DOHH2 (cell line): ENCODE measurements at regions not wholly inside any gene's neighbourhood (a gene's known extent, or its start where the extent isn't known, plus 50 kb on each side); places are given as distances from the start of the nearest gene placed in this dataset.

Source experiments
- H3F3A ChIP-seq: fragments of 200-600 bp; sonication (generic), shearing (Covaris generic); 2 replicates; pipeline ENCODE4 v1.6.0; 2016; ENCODE audit warnings: antibody characterized with exemption, mild to moderate bottlenecking; ENCODE audit not compliant: control insufficient read depth, insufficient read depth
- H3K27ac ChIP-seq: fragments of 200-600 bp; sonication (generic); 2 replicates; pipeline ENCODE4 v1.5.1; 2014; ENCODE audit warnings: low read depth, mild to moderate bottlenecking, low read length, moderate library complexity
- H3K27me3 ChIP-seq: fragments of 200-600 bp; sonication (generic); 2 replicates; pipeline ENCODE4 v1.6.1; 2014; ENCODE audit warnings: mild to moderate bottlenecking, low read length, mixed read lengths; ENCODE audit not compliant: control insufficient read depth
- H3K36me3 ChIP-seq: fragments of 200-600 bp; sonication (generic); 2 replicates; pipeline ENCODE4 v1.6.1; 2014; ENCODE audit warnings: mild to moderate bottlenecking, low read length, moderate library complexity, mixed read lengths; ENCODE audit not compliant: control insufficient read depth
- H3K4me1 ChIP-seq: fragments of 200-600 bp; sonication (generic); 2 replicates; pipeline ENCODE4 v1.6.1; 2014; ENCODE audit warnings: mild to moderate bottlenecking, low read length, mixed read lengths; ENCODE audit not compliant: control insufficient read depth
- H3K4me2 ChIP-seq: fragments of 200-600 bp; sonication (generic); 2 replicates; pipeline ENCODE4 v1.6.0; 2014; ENCODE audit warnings: mild to moderate bottlenecking, low read length, moderate library complexity
- H3K4me3 ChIP-seq: fragments of 200-600 bp; sonication (generic); 2 replicates; pipeline ENCODE4 v1.5.1; 2014; ENCODE audit warnings: mild to moderate bottlenecking, low read length, mixed read lengths
- H3K79me2 ChIP-seq: fragments of 200-600 bp; sonication (generic); 2 replicates; pipeline ENCODE4 v1.6.1; 2014; ENCODE audit warnings: mild to moderate bottlenecking, low read length, mixed read lengths; ENCODE audit not compliant: control insufficient read depth
- H3K9me2 ChIP-seq: fragments of 200-600 bp; sonication (generic); replicated peaks from 2 replicates; pipeline ENCODE4 v1.6.1; 2014; ENCODE audit warnings: mild to moderate bottlenecking, low read length, mixed read lengths; ENCODE audit not compliant: control insufficient read depth
- H3K9me3 ChIP-seq: fragments of 200-600 bp; sonication (generic); 2 replicates; pipeline ENCODE4 v1.6.1; 2014; ENCODE audit warnings: antibody characterized with exemption, low read length, mixed read lengths; ENCODE audit not compliant: control insufficient read depth, insufficient read depth
- H4K20me1 ChIP-seq: fragments of 200-600 bp; sonication (generic); 2 replicates; pipeline ENCODE4 v1.6.0; 2014; ENCODE audit warnings: low read depth, mild to moderate bottlenecking, antibody characterized with exemption, low read length, moderate library complexity; ENCODE audit not compliant: control insufficient read depth, insufficient read depth
- EZH2phosphoT487 ChIP-seq: fragments of 200-600 bp; sonication (generic); IDR thresholded peaks from 2 replicates; pipeline ENCODE4 v1.6.1; 2017; ENCODE audit warnings: borderline replicate concordance, mild to moderate bottlenecking, antibody characterized with exemption, low read length, moderate library complexity, mixed read lengths
- TF ChIP-seq, protein P1 (sequence below): fragments of 200-600 bp; sonication (generic); IDR thresholded peaks from one replicate; pipeline ENCODE4 v1.5.1; 2014; ENCODE audit warnings: antibody characterized with exemption, mild to moderate bottlenecking, low read depth, low read length; ENCODE audit not compliant: poor library complexity, severe bottlenecking

DNA sequence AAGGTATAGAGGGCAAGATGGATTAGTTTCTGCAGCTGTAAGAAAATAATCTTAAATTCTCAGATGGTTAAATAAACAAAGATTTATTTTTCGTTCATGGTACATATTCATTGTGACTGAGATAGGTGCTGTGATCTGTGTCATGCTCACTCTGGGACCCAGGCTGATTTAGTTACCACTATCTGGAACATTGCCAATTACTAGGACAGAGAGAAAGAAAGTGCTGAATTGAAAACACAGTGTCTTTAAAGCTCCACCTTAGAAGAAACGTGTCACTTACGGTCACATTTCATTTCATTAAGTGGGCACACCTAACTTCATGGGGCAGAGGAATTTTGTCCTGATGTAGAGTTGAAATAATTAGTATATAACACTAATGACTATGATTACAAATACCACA is 430.0 kb downstream of the CCDC91 start:
- H3K27ac ChIP-seq, result no peak overlapping the region
- H3K4me1 ChIP-seq, result no peaks in the 10 kb centered on the region
- TF ChIP-seq, protein P1, sequence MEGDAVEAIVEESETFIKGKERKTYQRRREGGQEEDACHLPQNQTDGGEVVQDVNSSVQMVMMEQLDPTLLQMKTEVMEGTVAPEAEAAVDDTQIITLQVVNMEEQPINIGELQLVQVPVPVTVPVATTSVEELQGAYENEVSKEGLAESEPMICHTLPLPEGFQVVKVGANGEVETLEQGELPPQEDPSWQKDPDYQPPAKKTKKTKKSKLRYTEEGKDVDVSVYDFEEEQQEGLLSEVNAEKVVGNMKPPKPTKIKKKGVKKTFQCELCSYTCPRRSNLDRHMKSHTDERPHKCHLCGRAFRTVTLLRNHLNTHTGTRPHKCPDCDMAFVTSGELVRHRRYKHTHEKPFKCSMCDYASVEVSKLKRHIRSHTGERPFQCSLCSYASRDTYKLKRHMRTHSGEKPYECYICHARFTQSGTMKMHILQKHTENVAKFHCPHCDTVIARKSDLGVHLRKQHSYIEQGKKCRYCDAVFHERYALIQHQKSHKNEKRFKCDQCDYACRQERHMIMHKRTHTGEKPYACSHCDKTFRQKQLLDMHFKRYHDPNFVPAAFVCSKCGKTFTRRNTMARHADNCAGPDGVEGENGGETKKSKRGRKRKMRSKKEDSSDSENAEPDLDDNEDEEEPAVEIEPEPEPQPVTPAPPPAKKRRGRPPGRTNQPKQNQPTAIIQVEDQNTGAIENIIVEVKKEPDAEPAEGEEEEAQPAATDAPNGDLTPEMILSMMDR, result no peak
- TF ChIP-seq EZH2phosphoT487, result no peak
- H3K9me3 ChIP-seq, result no peaks in the 10 kb centered on the region
- no peaks in the 10 kb centered on the region for H4K20me1 ChIP-seq
- H3K4me3 ChIP-seq, result no peak overlapping the region
- no peaks in the 10 kb centered on the region for H3K36me3 ChIP-seq
- H3K4me2 ChIP-seq, result no peak overlapping the region
- no peaks in the 10 kb centered on the region for H3K79me2 ChIP-seq
- H3K27me3 ChIP-seq, result no peaks in the 10 kb centered on the region
- no peaks in the 10 kb centered on the region for H3F3A ChIP-seq
- H3K9me2 ChIP-seq, result no peaks in the 10 kb centered on the region

DNA sequence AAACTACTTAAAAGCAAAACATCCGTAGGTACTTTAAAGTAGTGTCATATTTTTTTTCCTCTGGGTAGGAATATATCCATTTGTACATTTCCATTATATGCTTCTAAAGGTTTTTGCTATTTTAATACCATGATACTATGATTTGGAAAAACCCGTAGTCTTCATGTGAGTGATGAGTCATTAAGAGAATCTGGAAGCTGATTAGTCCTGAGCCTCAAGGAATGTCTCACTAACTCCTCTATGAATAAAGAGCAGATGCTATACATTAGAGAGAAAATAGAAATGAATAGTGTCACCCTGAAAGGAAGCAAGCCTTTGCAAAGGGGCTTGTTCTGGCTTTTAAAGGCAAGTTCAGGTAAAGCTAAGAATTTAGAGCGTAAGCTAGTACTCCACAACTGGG is 432.1 kb downstream of the CCDC91 start:
- no peak overlapping the region for H3K27ac ChIP-seq
- H3K4me2 ChIP-seq, result no peak overlapping the region
- no peaks in the 10 kb centered on the region for H3K9me3 ChIP-seq
- H3K36me3 ChIP-seq, result no peaks in the 10 kb centered on the region
- TF ChIP-seq, protein P1, result no peak
- no peak for TF ChIP-seq EZH2phosphoT487
- no peaks in the 10 kb centered on the region for H3F3A ChIP-seq
- H3K9me2 ChIP-seq, result no peaks in the 10 kb centered on the region
- no peak overlapping the region for H3K4me3 ChIP-seq
- no peaks in the 10 kb centered on the region for H3K4me1 ChIP-seq
- no peaks in the 10 kb centered on the region for H3K79me2 ChIP-seq
- no peaks in the 10 kb centered on the region for H3K27me3 ChIP-seq
- no peaks in the 10 kb centered on the region for H4K20me1 ChIP-seq

DNA sequence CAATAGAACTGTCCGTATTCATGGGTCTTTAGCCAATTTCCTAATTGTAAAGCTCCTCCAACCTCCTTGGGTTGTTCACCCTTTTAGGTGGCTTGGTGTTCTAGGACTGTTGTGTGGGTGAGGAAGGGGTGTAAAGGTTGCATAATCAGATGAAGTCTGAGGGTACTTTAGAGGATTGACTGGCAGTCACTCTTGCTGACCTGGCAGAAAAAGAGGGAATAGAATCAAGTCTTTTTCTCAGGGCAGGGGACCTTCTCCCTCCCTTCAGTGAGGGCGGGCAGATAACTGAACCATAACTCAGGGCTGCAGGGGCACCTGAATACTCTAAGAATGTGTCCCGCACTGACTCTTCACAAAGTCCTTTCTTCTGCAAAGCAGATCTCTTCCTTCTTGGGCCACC is 436.2 kb downstream of the CCDC91 start:
- no peak overlapping the region for H3K27ac ChIP-seq
- H3K79me2 ChIP-seq, result no peaks in the 10 kb centered on the region
- H3F3A ChIP-seq, result no peaks in the 10 kb centered on the region
- H3K4me2 ChIP-seq, result no peak overlapping the region
- no peaks in the 10 kb centered on the region for H3K9me2 ChIP-seq
- H3K4me1 ChIP-seq, result no peaks in the 10 kb centered on the region
- no peaks in the 10 kb centered on the region for H4K20me1 ChIP-seq
- H3K36me3 ChIP-seq, result no peaks in the 10 kb centered on the region
- TF ChIP-seq, protein P1, result no peak
- no peak for TF ChIP-seq EZH2phosphoT487
- no peaks in the 10 kb centered on the region for H3K9me3 ChIP-seq
- no peak overlapping the region for H3K4me3 ChIP-seq
- H3K27me3 ChIP-seq, result no peaks in the 10 kb centered on the region

DNA sequence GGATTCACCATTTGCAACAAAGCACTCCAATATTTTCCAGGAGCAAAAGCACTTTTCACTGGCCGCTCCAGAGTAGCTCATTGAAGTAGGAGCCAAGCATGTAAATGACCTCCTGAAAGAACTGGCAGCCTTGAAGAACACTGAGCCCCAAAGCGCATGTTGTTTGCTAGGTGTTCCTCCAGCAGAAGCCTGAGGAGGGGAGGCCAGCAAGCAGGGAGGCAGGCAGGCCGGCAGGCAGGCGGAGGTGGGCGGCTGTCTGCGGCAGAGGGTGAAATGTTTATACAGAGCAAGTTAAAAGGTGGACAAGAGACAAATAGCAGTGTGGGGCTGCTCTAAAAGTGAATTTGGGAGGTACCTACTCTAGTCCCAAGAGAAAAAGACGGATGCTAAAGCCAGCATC is 439.4 kb downstream of the CCDC91 start:
- H3F3A ChIP-seq, result no peaks in the 10 kb centered on the region
- no peaks in the 10 kb centered on the region for H3K36me3 ChIP-seq
- no peak for TF ChIP-seq EZH2phosphoT487
- TF ChIP-seq, protein P1, result no peak
- no peak overlapping the region for H3K4me3 ChIP-seq
- H3K4me1 ChIP-seq, result no peaks in the 10 kb centered on the region
- no peak overlapping the region for H3K27ac ChIP-seq
- no peak overlapping the region for H3K4me2 ChIP-seq
- H4K20me1 ChIP-seq, result no peaks in the 10 kb centered on the region
- no peaks in the 10 kb centered on the region for H3K79me2 ChIP-seq
- no peaks in the 10 kb centered on the region for H3K27me3 ChIP-seq
- H3K9me3 ChIP-seq, result no peaks in the 10 kb centered on the region
- H3K9me2 ChIP-seq, result no peaks in the 10 kb centered on the region
